ENCODE measurements at regions not wholly inside any gene's neighbourhood (a gene's known extent, or its start where the extent isn't known, plus 50 kb on each side); places are given as distances from the start of the nearest gene placed in this dataset.
"Not testable (repeated sequence)": the region's sequence is repeated elsewhere in the genome, so short reads cannot be mapped to it uniquely, and the experiment has no call there.

GRCh38 chr21:8993943-8994639, 1527.3 kb upstream of the TPTE start:
- H3K27ac ChIP-seq, result no peak overlapping the region
- 43 to 46% methylated on average over 7 of the region's 7 CpGs for WGBS, 2 donors
- no peaks in the 10 kb centered on the region for H3K4me1 ChIP-seq
- TF ChIP-seq, protein P1, sequence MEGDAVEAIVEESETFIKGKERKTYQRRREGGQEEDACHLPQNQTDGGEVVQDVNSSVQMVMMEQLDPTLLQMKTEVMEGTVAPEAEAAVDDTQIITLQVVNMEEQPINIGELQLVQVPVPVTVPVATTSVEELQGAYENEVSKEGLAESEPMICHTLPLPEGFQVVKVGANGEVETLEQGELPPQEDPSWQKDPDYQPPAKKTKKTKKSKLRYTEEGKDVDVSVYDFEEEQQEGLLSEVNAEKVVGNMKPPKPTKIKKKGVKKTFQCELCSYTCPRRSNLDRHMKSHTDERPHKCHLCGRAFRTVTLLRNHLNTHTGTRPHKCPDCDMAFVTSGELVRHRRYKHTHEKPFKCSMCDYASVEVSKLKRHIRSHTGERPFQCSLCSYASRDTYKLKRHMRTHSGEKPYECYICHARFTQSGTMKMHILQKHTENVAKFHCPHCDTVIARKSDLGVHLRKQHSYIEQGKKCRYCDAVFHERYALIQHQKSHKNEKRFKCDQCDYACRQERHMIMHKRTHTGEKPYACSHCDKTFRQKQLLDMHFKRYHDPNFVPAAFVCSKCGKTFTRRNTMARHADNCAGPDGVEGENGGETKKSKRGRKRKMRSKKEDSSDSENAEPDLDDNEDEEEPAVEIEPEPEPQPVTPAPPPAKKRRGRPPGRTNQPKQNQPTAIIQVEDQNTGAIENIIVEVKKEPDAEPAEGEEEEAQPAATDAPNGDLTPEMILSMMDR (IDR thresholded peaks at IDR 0.05), result no peak
- no peak for TF ChIP-seq POLR2A (IDR thresholded peaks at IDR 0.05)
- intact Hi-C loops (cut with DNase I), result no loop called here
- H3K4me3 ChIP-seq, result no peak overlapping the region
- no peak for DNase-seq
- H3K27me3 ChIP-seq, result peaks cover 0 to 17% (median 0%) of the 10 kb centered on the region in 4 donors
- peaks cover 0 to 57% (median 0%) of the 10 kb centered on the region in 3 donors for H3K9me3 ChIP-seq
- H3K36me3 ChIP-seq, result no peaks in the 10 kb centered on the region

GRCh38 chr21:8994640-8995511, 1526.5 kb upstream of the TPTE start:
- Histone ChIP-seq H3K4me3 (no peak overlapping the region), H3K9me3 (peaks cover 0 to 58% (median 0%) of the 10 kb centered on the region in 3 donors), H3K4me1 (no peaks in the 10 kb centered on the region), H3K27me3 (peaks cover 0 to 17% (median 0%) of the 10 kb centered on the region in 4 donors), H3K36me3 (no peaks in the 10 kb centered on the region), H3K27ac (no peak overlapping the region)
- intact Hi-C loops (cut with DNase I), result no loop called here
- DNase-seq, result no peak
- 28 to 30% methylated on average over 7 of the region's 7 CpGs for WGBS, 2 donors
- TF ChIP-seq, protein P1 (IDR thresholded peaks at IDR 0.05), result no peak
- no peak for TF ChIP-seq POLR2A (IDR thresholded peaks at IDR 0.05)

GRCh38 chr21:8996487-8996968, 1524.9 kb upstream of the TPTE start:
- Histone ChIP-seq H3K27me3 (peaks cover 0 to 13% (median 0%) of the 10 kb centered on the region in 4 donors), H3K9me3 (peaks cover 0 to 60% (median 0%) of the 10 kb centered on the region in 3 donors)
- H3K4me1 ChIP-seq; H3K4me3 ChIP-seq; H3K36me3 ChIP-seq; intact Hi-C loops (cut with DNase I); H3K27ac ChIP-seq; DNase-seq: not testable (repeated sequence)
- 43 to 44% methylated on average over 1 of the region's 1 CpG for WGBS, 2 donors

GRCh38 chr21:8997011-8997440, 1524.4 kb upstream of the TPTE start:
- DNase-seq, result no peak
- TF ChIP-seq, protein P1 (IDR thresholded peaks at IDR 0.05), result no peak
- TF ChIP-seq POLR2A (IDR thresholded peaks at IDR 0.05), result no peak
- peaks cover 0 to 58% (median 0%) of the 10 kb centered on the region in 3 donors for H3K9me3 ChIP-seq
- 50 to 52% methylated on average over 1 of the region's 1 CpG for WGBS, 2 donors
- no peaks in the 10 kb centered on the region for H3K4me1 ChIP-seq
- no peak overlapping the region for H3K4me3 ChIP-seq
- H3K36me3 ChIP-seq, result no peaks in the 10 kb centered on the region
- H3K27ac ChIP-seq, result no peak overlapping the region
- peaks cover 0 to 8% (median 0%) of the 10 kb centered on the region in 4 donors for H3K27me3 ChIP-seq
- intact Hi-C loops (cut with DNase I), result no loop called here

DNA sequence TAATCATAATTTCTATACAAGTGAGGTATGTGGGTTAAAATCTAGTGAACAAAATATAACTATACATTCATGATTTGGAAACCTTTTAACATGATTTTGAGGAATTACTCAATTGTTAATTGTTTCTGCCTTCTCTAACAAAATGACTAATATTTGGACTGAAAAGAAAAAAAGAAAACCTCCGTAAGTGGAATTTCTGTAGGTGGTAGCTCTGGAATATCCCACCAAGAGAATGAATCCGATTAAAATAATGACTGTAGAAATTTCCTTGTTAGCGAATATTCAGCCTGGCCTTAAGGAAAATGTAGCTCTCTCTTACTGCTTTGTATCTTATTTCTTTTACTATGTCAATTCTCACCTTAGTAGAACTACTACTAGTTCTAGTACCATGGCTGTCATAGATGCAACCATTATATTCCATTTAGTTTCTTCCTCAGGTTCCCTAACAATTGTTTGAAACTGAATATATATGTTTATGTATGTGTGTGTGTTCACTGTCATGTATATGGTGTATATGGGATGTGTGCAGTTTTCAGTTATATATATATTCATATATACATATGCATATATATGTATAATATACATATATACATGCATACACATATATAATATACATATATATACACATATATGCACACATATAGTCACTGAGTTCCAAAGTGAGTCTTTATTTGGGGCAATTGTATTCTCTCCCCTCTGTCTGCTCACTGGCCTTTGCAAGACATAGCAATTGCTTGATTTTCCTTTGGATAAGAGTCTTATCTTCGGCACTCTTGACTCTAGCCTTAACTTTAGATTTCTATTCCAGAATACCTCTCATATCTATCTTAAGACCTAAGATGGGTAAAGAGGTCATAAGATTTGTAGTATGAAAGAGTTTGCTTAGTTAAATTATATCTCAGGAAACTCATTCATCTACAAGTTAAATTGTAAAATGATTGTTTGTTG, 1523.7 kb upstream of the TPTE start:
- H3K4me3 ChIP-seq; intact Hi-C loops (cut with DNase I); H3K36me3 ChIP-seq; DNase-seq; H3K27me3 ChIP-seq; H3K27ac ChIP-seq; H3K4me1 ChIP-seq: not testable (repeated sequence)
- 34 to 37% methylated on average over 4 of the region's 4 CpGs for WGBS, 2 donors
- H3K9me3 ChIP-seq, result peaks cover 0 to 53% (median 0%) of the 10 kb centered on the region in 3 donors

DNA sequence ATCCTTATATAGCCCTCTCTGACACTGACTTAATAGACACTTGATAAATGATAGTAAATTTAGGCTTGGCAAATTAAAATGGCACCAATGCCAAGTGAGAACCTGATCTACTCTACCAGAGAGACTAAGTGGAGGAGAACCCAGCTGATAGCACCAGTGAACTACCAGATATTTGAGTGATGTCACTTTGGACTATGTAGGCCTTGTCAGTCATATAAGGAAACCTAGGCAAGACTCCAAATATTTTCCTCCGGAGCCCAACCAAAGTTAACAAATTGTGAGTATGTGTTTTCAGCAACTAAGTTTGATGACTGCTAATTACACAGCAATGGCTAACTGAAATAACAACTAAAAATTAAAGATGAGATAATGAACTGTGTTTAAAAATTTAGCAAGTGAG, 1522.9 kb upstream of the TPTE start:
- H3K4me3 ChIP-seq; H3K27me3 ChIP-seq; H3K36me3 ChIP-seq; H3K4me1 ChIP-seq; H3K27ac ChIP-seq; intact Hi-C loops (cut with DNase I); DNase-seq: not testable (repeated sequence)
- 62 to 74% methylated on average over 1 of the region's 1 CpG for WGBS, 2 donors
- peaks cover 0 to 46% (median 0%) of the 10 kb centered on the region in 3 donors for H3K9me3 ChIP-seq

Data from esophagus squamous epithelium (tissue), 5 donors.